ENCODE measurements at regions not wholly inside any gene's neighbourhood (a gene's known extent, or its start where the extent isn't known, plus 50 kb on each side); places are given as distances from the start of the nearest gene placed in this dataset.

GRCh38 chr6:22020299-22021003, 276.4 kb downstream of the PRL start:
- TF ChIP-seq, protein P1, sequence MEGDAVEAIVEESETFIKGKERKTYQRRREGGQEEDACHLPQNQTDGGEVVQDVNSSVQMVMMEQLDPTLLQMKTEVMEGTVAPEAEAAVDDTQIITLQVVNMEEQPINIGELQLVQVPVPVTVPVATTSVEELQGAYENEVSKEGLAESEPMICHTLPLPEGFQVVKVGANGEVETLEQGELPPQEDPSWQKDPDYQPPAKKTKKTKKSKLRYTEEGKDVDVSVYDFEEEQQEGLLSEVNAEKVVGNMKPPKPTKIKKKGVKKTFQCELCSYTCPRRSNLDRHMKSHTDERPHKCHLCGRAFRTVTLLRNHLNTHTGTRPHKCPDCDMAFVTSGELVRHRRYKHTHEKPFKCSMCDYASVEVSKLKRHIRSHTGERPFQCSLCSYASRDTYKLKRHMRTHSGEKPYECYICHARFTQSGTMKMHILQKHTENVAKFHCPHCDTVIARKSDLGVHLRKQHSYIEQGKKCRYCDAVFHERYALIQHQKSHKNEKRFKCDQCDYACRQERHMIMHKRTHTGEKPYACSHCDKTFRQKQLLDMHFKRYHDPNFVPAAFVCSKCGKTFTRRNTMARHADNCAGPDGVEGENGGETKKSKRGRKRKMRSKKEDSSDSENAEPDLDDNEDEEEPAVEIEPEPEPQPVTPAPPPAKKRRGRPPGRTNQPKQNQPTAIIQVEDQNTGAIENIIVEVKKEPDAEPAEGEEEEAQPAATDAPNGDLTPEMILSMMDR (IDR thresholded peaks at IDR 0.05), result no peak
- no peak for TF ChIP-seq POLR2A (IDR thresholded peaks at IDR 0.05)
